Activated CD4-positive, alpha-beta T cell treated with anti-CD3 and anti-CD28 coated beads, Interleukin-2, amount 10 ng/mL, durations not matched to agents 24 days and 14 days (primary cell): ENCODE measurements at regions not wholly inside any gene's neighbourhood (a gene's known extent, or its start where the extent isn't known, plus 50 kb on each side); places are given as distances from the start of the nearest gene placed in this dataset.
"Not testable (repeated sequence)": the region's sequence is repeated elsewhere in the genome, so short reads cannot be mapped to it uniquely, and the experiment has no call there.

Experiments
- DNase-seq: peaks from one replicate; pipeline ENCODE4 v3.0.0; 2022
- H3K27ac Mint-ChIP-seq: one replicate; pipeline ENCODE4 v1.8.0; 2022; ENCODE audit warnings: mild to moderate bottlenecking, mixed read lengths
- H3K27me3 Mint-ChIP-seq: one replicate; pipeline ENCODE4 v1.8.0; 2022; ENCODE audit warnings: mixed read lengths
- H3K36me3 Mint-ChIP-seq: one replicate; pipeline ENCODE4 v1.8.0; 2022; ENCODE audit warnings: low read depth, mild to moderate bottlenecking, mixed read lengths
- H3K4me1 Mint-ChIP-seq: one replicate; pipeline ENCODE4 v1.8.0; 2021; ENCODE audit warnings: mixed read lengths
- H3K4me3 Mint-ChIP-seq: one replicate; pipeline ENCODE4 v1.8.0; 2022; ENCODE audit warnings: mild to moderate bottlenecking, moderate library complexity, mixed read lengths
- H3K9me3 Mint-ChIP-seq: one replicate; pipeline ENCODE4 v1.8.0; 2021; ENCODE audit warnings: mixed read lengths
- intact Hi-C: fragments of 100-400 bp; cut with micrococcal nuclease; formaldehyde crosslinking; loops from one replicate; pipeline ENCODE4 v1.15.1; 2023

- intact Hi-C loops: no loop called here
- H3K27me3 Mint-ChIP-seq: no peaks in the 10 kb centered on the region
- H3K36me3 Mint-ChIP-seq: no peaks in the 10 kb centered on the region
- no peaks in the 10 kb centered on the region for H3K9me3 Mint-ChIP-seq
- H3K4me3 Mint-ChIP-seq: no peak overlapping the region
- no peak overlapping the region for H3K27ac Mint-ChIP-seq
- DNase-seq: no peak
- no peaks in the 10 kb centered on the region for H3K4me1 Mint-ChIP-seq
These were observed 458.1 kb upstream of the PCDH10 start for GRCh38 chr4:132691026-132691425.

DNA sequence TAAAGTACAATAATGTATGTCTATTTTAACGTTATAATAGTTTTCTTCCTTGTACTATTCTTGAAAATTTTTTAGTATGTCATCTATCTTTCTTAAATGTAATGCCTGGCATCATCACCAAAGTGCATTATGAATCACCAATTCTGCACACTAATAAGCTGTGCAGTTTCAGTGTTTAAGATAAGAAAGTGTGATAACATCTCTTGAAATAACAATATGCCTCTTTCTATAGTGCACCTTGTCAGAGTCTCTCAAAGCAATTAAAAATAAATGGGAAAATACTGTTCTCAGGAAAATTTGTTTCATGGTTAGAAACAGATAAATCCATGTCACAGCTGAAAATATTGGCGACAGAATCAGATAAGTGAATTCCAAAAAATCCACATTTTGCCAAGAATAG lies 457.4 kb upstream of the PCDH10 start:
- H3K36me3 Mint-ChIP-seq: no peaks in the 10 kb centered on the region
- H3K4me3 Mint-ChIP-seq: no peak overlapping the region
- no peaks in the 10 kb centered on the region for H3K4me1 Mint-ChIP-seq
- no peak for DNase-seq
- intact Hi-C loops: no loop called here
- no peaks in the 10 kb centered on the region for H3K9me3 Mint-ChIP-seq
- no peak overlapping the region for H3K27ac Mint-ChIP-seq
- H3K27me3 Mint-ChIP-seq: no peaks in the 10 kb centered on the region

- no peak for DNase-seq
- H3K4me3 Mint-ChIP-seq: no peak overlapping the region
- no peaks in the 10 kb centered on the region for H3K4me1 Mint-ChIP-seq
These were observed 454.3 kb upstream of the PCDH10 start for GRCh38 chr4:132694775-132695174.

DNA sequence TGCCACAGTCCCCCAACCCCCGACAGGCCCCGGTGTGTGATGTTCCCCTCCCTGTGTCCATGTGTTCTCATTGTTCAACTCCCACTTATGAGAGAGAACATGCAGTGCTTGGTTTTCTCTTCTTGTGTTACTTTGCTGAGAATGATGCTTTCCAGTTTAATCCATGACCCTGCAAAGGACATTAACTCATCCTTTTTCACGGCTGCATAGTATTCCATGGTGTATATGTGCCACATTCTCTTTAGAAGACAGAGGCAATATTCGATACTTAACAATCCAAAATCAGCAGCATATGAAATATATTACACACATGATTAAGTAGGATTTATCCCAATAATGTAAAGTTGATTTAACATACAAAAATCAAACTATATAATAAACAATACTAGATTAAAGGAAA lies 451.6 kb upstream of the PCDH10 start:
- H3K4me1 Mint-ChIP-seq, H3K27me3 Mint-ChIP-seq, H3K36me3 Mint-ChIP-seq, intact Hi-C loops, H3K4me3 Mint-ChIP-seq, H3K9me3 Mint-ChIP-seq, DNase-seq, H3K27ac Mint-ChIP-seq: not testable (repeated sequence)

More at GRCh38 chr4:132694775-132695174, 454.3 kb upstream of the PCDH10 start:
- intact Hi-C loops: no loop called here
- Mint-ChIP-seq H3K27me3 (no peaks in the 10 kb centered on the region), H3K36me3 (no peaks in the 10 kb centered on the region), H3K9me3 (no peaks in the 10 kb centered on the region), H3K27ac (no peak overlapping the region)

GRCh38 chr4:132707955-132708354 lies 441.1 kb upstream of the PCDH10 start:
- intact Hi-C loops: no loop called here
- Mint-ChIP-seq H3K27me3 (no peaks in the 10 kb centered on the region), H3K4me1 (no peaks in the 10 kb centered on the region), H3K27ac (no peak overlapping the region), H3K4me3 (no peak overlapping the region), H3K9me3 (no peaks in the 10 kb centered on the region), H3K36me3 (no peaks in the 10 kb centered on the region)
- no peak for DNase-seq

DNA sequence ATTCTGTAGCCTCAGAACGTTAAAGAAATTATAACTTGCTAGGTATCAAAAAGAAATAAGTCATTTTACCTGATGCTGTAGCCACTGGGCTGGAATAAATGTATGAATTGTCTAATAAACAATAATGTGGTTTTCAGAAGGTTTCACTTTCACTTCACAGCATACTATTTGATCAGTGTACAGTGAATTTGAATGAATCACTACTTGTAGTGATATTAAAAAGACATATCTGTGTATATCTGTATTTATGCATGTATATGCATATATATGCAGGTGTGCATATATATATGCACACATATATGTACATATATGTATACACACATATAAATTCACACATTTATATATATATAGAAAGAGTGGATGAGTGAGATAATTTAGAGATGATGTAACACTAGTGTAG lies 440.0 kb upstream of the PCDH10 start:
- Mint-ChIP-seq H3K36me3 (no peaks in the 10 kb centered on the region), H3K27me3 (no peaks in the 10 kb centered on the region), H3K4me1 (no peaks in the 10 kb centered on the region), H3K4me3 (no peak overlapping the region), H3K27ac (no peak overlapping the region), H3K9me3 (no peaks in the 10 kb centered on the region)
- no peak for DNase-seq
- intact Hi-C loops: no loop called here

- no peak for DNase-seq
- H3K4me1 Mint-ChIP-seq: no peaks in the 10 kb centered on the region
- no peaks in the 10 kb centered on the region for H3K36me3 Mint-ChIP-seq
- no peaks in the 10 kb centered on the region for H3K9me3 Mint-ChIP-seq
- intact Hi-C loops: no loop called here
- H3K4me3 Mint-ChIP-seq: no peak overlapping the region
- H3K27ac Mint-ChIP-seq: no peak overlapping the region
- no peaks in the 10 kb centered on the region for H3K27me3 Mint-ChIP-seq
These were observed 438.1 kb upstream of the PCDH10 start for GRCh38 chr4:132710971-132711370.

DNA sequence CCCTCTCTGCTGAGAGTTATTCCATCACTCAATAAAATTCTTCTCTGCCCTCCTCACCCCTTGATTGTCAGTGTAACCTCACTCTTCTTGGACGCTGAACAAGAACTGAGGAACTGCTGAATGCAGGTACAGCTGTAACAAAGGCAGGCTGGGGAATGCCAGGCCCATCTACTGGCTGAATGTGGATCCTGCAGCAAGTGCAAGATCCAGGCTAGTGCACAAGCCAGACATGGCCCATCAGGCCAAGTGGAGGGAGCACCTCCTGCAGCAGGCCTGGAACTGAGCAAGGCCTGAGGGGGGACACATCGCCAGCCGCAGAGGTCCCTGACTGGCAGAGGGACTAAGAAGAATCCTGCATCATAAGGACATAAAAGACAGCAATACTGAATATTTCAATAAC lies 411.8 kb upstream of the PCDH10 start:
- Mint-ChIP-seq H3K9me3 (no peaks in the 10 kb centered on the region), H3K27ac (no peak overlapping the region), H3K4me3 (no peak overlapping the region), H3K36me3 (no peaks in the 10 kb centered on the region), H3K27me3 (no peaks in the 10 kb centered on the region), H3K4me1 (no peaks in the 10 kb centered on the region)
- no peak for DNase-seq
- intact Hi-C loops: no loop called here

DNA sequence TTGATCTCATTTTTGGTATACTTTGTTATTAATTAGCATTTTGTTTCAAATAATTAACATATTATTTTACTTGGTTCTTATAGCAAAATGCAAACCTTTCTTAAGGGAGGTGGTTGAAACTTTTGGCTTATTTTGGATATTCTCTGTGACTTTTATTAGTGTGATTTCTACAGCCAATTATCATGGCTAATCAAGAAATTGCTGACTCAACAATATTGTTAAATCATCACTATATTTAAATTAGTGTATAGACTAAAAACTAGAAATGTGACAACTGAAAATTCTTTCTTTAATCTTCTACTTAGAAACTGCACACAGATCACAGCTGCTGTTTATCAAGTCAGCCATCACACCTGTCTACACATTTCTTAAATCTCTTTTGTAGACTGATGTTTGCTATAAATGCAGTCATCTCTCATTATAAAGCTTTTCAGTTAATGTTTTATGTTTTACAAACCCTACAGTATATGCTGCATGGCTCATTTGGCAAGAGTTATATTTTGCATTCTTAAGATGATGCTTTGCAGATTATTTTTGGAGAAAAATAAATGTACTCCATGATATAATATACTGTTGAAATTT lies 389.8 kb upstream of the PCDH10 start:
- H3K9me3 Mint-ChIP-seq: no peaks in the 10 kb centered on the region
- no peaks in the 10 kb centered on the region for H3K4me1 Mint-ChIP-seq
- intact Hi-C loops: no loop called here
- H3K27me3 Mint-ChIP-seq: no peaks in the 10 kb centered on the region
- H3K36me3 Mint-ChIP-seq: no peaks in the 10 kb centered on the region
- no peak for DNase-seq
- H3K4me3 Mint-ChIP-seq: no peak overlapping the region
- H3K27ac Mint-ChIP-seq: no peak overlapping the region

GRCh38 chr4:132763465-132763864 lies 385.6 kb upstream of the PCDH10 start:
- Mint-ChIP-seq H3K27ac (no peak overlapping the region), H3K36me3 (no peaks in the 10 kb centered on the region), H3K9me3 (no peaks in the 10 kb centered on the region), H3K4me1 (no peaks in the 10 kb centered on the region), H3K4me3 (no peak overlapping the region), H3K27me3 (no peaks in the 10 kb centered on the region)
- intact Hi-C loops: no loop called here
- no peak for DNase-seq

DNA sequence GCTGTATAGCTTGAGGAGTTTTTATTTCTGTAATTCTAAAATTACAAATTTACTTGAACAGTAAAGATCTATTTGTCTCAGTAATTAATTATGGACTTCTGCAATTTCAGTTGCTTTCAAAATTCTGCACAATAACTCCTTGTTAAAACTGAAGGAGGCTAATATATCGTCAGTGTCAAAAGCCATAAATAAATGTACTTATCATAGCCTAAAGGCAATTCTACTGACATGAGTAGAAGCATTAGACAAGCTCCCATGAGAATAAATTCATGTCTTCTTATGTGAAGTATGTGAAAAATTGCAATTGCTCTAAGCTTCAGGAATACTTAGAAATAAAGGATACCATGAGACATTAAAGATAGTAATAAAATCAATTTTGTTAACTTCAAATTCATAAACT lies 381.2 kb upstream of the PCDH10 start:
- Mint-ChIP-seq H3K9me3 (no peaks in the 10 kb centered on the region), H3K27ac (no peak overlapping the region), H3K4me1 (no peaks in the 10 kb centered on the region), H3K27me3 (no peaks in the 10 kb centered on the region), H3K4me3 (no peak overlapping the region), H3K36me3 (no peaks in the 10 kb centered on the region)
- DNase-seq: no peak
- intact Hi-C loops: no loop called here

GRCh38 chr4:132770776-132771175 lies 378.3 kb upstream of the PCDH10 start:
- H3K4me3 Mint-ChIP-seq: no peak overlapping the region
- no peaks in the 10 kb centered on the region for H3K36me3 Mint-ChIP-seq
- H3K9me3 Mint-ChIP-seq: no peaks in the 10 kb centered on the region
- DNase-seq: no peak
- no peaks in the 10 kb centered on the region for H3K4me1 Mint-ChIP-seq
- intact Hi-C loops: no loop called here
- no peak overlapping the region for H3K27ac Mint-ChIP-seq
- H3K27me3 Mint-ChIP-seq: no peaks in the 10 kb centered on the region

DNA sequence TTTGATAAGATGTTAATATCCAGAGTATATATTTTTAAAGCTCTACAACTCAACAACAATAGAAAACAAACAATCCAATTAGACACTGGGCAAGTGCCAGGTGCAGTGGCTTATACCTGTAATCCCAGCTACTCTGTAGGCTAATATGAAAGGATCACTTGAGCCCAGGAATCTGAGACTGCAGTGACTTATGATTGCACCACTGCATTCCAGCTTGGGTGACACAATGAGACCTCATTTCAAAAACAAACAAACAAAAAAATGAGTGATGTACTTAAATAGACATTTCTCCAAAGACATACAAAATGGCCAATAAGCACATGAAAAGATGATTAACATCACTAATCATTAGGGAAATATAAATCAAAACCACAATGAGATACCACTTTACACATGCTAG lies 356.8 kb upstream of the PCDH10 start:
- intact Hi-C loops: no loop called here
- DNase-seq: no peak
- Mint-ChIP-seq H3K4me3 (no peak overlapping the region), H3K27me3 (no peaks in the 10 kb centered on the region), H3K36me3 (no peaks in the 10 kb centered on the region), H3K9me3 (no peaks in the 10 kb centered on the region), H3K4me1 (no peaks in the 10 kb centered on the region), H3K27ac (no peak overlapping the region)

GRCh38 chr4:132797856-132798255 lies 351.2 kb upstream of the PCDH10 start:
- intact Hi-C loops: no loop called here
- Mint-ChIP-seq H3K4me1 (no peaks in the 10 kb centered on the region), H3K4me3 (no peak overlapping the region)

GRCh38 chr4:132809298-132810032 lies 339.6 kb upstream of the PCDH10 start:
- no peaks in the 10 kb centered on the region for H3K9me3 Mint-ChIP-seq
- no peak overlapping the region for H3K4me3 Mint-ChIP-seq
- H3K27ac Mint-ChIP-seq: no peak overlapping the region
- intact Hi-C loops: no loop called here
- H3K36me3 Mint-ChIP-seq: no peaks in the 10 kb centered on the region
- H3K4me1 Mint-ChIP-seq: no peaks in the 10 kb centered on the region
- H3K27me3 Mint-ChIP-seq: no peaks in the 10 kb centered on the region
- no peak for DNase-seq

More at GRCh38 chr4:132797856-132798255, 351.2 kb upstream of the PCDH10 start:
- Mint-ChIP-seq H3K9me3 (no peaks in the 10 kb centered on the region), H3K36me3 (no peaks in the 10 kb centered on the region), H3K27ac (no peak overlapping the region), H3K27me3 (no peaks in the 10 kb centered on the region)
- no peak for DNase-seq
